Right lobe of liver (tissue), 4 donors: ENCODE measurements at regions not wholly inside any gene's neighbourhood (a gene's known extent, or its start where the extent isn't known, plus 50 kb on each side); places are given as distances from the start of the nearest gene placed in this dataset.
"Not testable (repeated sequence)": the region's sequence is repeated elsewhere in the genome, so short reads cannot be mapped to it uniquely, and the experiment has no call there.

Source experiments
- POLR2A ChIP-seq: fragments of 450-650 bp; IDR thresholded peaks from one replicate; pipeline ENCODE4 v1.6.1; 2017; ENCODE audit warnings: antibody characterized with exemption, mild to moderate bottlenecking
- TF ChIP-seq, protein P1 (sequence below), 4 donors: fragments of 200-600 bp in 3 of 4; fragments of 450-650 bp in 1 of 4; IDR thresholded peaks; one replicate each; pipeline versions ENCODE4 v1.5.1 to v1.8.0; 2016 to 2022; ENCODE audit warnings: antibody characterized with exemption in 4 of 4, mild to moderate bottlenecking in 2 of 4
- donor health status: DM: no; HTN: no; CAD: no.
- donor health status: DM: no; HTN: no; CAD: no.
- donor health status: DM: no; HTN: yes; CAD: no.

DNA sequence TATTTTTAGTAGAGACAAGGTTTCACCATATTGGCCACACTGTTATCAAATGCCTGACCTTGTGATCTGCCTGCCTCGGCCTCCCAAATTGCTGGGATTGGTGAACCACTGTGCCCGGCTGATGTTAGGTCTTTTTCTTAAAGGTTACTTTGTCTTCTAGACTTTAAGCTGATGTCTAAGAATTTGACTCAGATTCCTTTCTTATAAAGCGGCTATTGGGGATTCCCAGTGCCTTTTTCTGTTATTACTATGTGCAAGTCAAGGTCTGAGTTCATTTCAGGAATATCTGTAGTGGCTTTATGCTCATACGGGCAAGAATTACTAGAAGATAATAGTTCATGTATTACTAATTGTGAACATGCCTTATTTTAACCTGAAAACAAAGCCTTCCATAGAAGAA, 102.8 kb downstream of the LAT start:
- not testable (repeated sequence) for TF ChIP-seq POLR2A
- TF ChIP-seq, protein P1, sequence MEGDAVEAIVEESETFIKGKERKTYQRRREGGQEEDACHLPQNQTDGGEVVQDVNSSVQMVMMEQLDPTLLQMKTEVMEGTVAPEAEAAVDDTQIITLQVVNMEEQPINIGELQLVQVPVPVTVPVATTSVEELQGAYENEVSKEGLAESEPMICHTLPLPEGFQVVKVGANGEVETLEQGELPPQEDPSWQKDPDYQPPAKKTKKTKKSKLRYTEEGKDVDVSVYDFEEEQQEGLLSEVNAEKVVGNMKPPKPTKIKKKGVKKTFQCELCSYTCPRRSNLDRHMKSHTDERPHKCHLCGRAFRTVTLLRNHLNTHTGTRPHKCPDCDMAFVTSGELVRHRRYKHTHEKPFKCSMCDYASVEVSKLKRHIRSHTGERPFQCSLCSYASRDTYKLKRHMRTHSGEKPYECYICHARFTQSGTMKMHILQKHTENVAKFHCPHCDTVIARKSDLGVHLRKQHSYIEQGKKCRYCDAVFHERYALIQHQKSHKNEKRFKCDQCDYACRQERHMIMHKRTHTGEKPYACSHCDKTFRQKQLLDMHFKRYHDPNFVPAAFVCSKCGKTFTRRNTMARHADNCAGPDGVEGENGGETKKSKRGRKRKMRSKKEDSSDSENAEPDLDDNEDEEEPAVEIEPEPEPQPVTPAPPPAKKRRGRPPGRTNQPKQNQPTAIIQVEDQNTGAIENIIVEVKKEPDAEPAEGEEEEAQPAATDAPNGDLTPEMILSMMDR (IDR thresholded peaks at IDR 0.05): not testable (repeated sequence)
